ENCODE measurements at regions not wholly inside any gene's neighbourhood (a gene's known extent, or its start where the extent isn't known, plus 50 kb on each side); places are given as distances from the start of the nearest gene placed in this dataset.

- no peak overlapping the region for H2BK120ac ChIP-seq (ENCODE audit: low read depth, low read length)
Observed at GRCh38 chr5:18754201-18754600, 1119.9 kb downstream of the TAF11L14 start.

More at GRCh38 chr5:18754201-18754600, 1119.9 kb downstream of the TAF11L14 start:
- H3K27ac ChIP-seq (ENCODE audit: insufficient read depth, low read length) = no peak overlapping the region
- H3K4me2 ChIP-seq (ENCODE audit: low read depth, low read length) = no peak overlapping the region
- no peaks in the 10 kb centered on the region for H4K20me1 ChIP-seq (ENCODE audit: insufficient read depth, low read length)
- H4K91ac ChIP-seq (ENCODE audit: insufficient read depth, low read depth, low read length) = no peak overlapping the region
- H4K5ac ChIP-seq (ENCODE audit: low read depth, low read length) = no peak overlapping the region
- in situ Hi-C loops (cut with MboI; ENCODE audit: low sequenced_read_pairs) (no loop called here), dilution Hi-C loops (cut with HindIII; ENCODE audit: low sequenced_read_pairs, unreplicated experiment) (no loop called here), intact Hi-C loops (cut with micrococcal nuclease) (no loop called here)
- no peak overlapping the region for H2BK20ac ChIP-seq (ENCODE audit: low read depth, low read length)
- H3K9me3 ChIP-seq (ENCODE audit: control insufficient read depth, insufficient read depth, low read length) = peaks cover 10% of the 10 kb centered on the region; the same call in 1 of the 2 replicates
- H3K23ac ChIP-seq (ENCODE audit: low read depth, low read length) = no peak overlapping the region
- DNase-seq (no peak), ATAC-seq (ENCODE audit: low read depth) (no peak)
- no peak overlapping the region for H3K14ac ChIP-seq (replicated peaks; ENCODE audit: low read depth, low read length)
- H2AK9ac ChIP-seq (replicated peaks; ENCODE audit: low read depth, low read length, poor library complexity) = no peak overlapping the region
- H3K56ac ChIP-seq (ENCODE audit: extremely low read depth, insufficient read depth, low read length) = no peak overlapping the region
- H2AFZ ChIP-seq (replicated peaks; ENCODE audit: low read length, poor library complexity) = no peak overlapping the region
- H3K27me3 ChIP-seq (ENCODE audit: control insufficient read depth, insufficient read depth, low read length) = no peaks in the 10 kb centered on the region
- H3K4me3 ChIP-seq (ENCODE audit: insufficient read depth, low read depth, low read length) = no peak overlapping the region
- TF ChIP-seq ELK1 (IDR thresholded peaks at IDR 0.05; ENCODE audit: borderline replicate concordance, low read depth, low read length) (no peak), CHD1 (IDR thresholded peaks at IDR 0.05; ENCODE audit: low read depth, low read length) (no peak), CTCF (conservative IDR thresholded peaks at IDR 0.05; ENCODE audit: low read depth, low read length) (no peak), SMC3 (IDR thresholded peaks at IDR 0.05; ENCODE audit: low read depth, low read length) (no peak), POLR2A (IDR thresholded peaks at IDR 0.05; ENCODE audit: low read depth, low read length) (no peak), BHLHE40 (IDR thresholded peaks at IDR 0.05; ENCODE audit: low read depth, low read length) (no peak)
- no TSS peak for BruUV-seq (replicated peaks)
- no peaks in the 10 kb centered on the region for H3K79me1 ChIP-seq (ENCODE audit: low read depth in 1 of 2, low read length in 2 of 2)
- no peak overlapping the region for H4K8ac ChIP-seq (ENCODE audit: low read depth in 2 of 2, low read length in 2 of 2)
- H3K4me1 ChIP-seq (ENCODE audit: control insufficient read depth, insufficient read depth, low read length) = no peaks in the 10 kb centered on the region
- no peak overlapping the region for H3K9ac ChIP-seq (ENCODE audit: low read depth, low read length)
- no peak overlapping the region for H3K4ac ChIP-seq (ENCODE audit: low read depth, low read length)
- WGBS, 2 experiments (ENCODE audit: extremely low coverage in 2 of 2, insufficient read length in 1 of 2) = no CpG with 5 or more reads among the region's 3 CpGs
- CTCF ChIA-PET = no interaction called here
- H2BK15ac ChIP-seq (ENCODE audit: low read depth, low read length) = no peak overlapping the region
- H2AK5ac ChIP-seq (ENCODE audit: low read depth, low read length) = no peak overlapping the region
- no peak overlapping the region for H3K18ac ChIP-seq (ENCODE audit: low read depth, low read length)
- no peaks in the 10 kb centered on the region for H3K36me3 ChIP-seq (ENCODE audit: control insufficient read depth, insufficient read depth, low read length)
- H3K9me1 ChIP-seq (ENCODE audit: insufficient read depth, low read length) = no peaks in the 10 kb centered on the region
- POLR2A ChIA-PET (ENCODE audit: unreplicated experiment) = no interaction called here
- no peak overlapping the region for H2BK5ac ChIP-seq (ENCODE audit: low read depth, low read length, poor library complexity, severe bottlenecking)

Measured in IMR-90 (cell line).